K562 (cell line): ENCODE measurements at regions not wholly inside any gene's neighbourhood (a gene's known extent, or its start where the extent isn't known, plus 50 kb on each side); places are given as distances from the start of the nearest gene placed in this dataset.

Experiments
- ATAC-seq: fragments of 200-7000 bp; cut with Tn5 transposase; 3 replicates; pipeline ENCODE4 v1.9.1; 2020; ENCODE audit warnings: moderate library complexity
- BruUV-seq: library from RNA; stranded (reverse); fragments of 400-500 nt; replicated peaks from 2 replicates; lab custom pipeline; 2021; lab: Mats Ljungman, UMichigan
- CTCF ChIA-PET: fragments of 300-600 bp; formaldehyde crosslinking; extraction: SDS; loops from one replicate; lab custom pipeline; 2021; ENCODE audit warnings: low intra/inter-chr PET ratio; lab: Yijun Ruan, JAX
- POLR2A ChIA-PET: fragments of 300-600, 350-650 bp; sonication (Branson Sonifier 250); formaldehyde crosslinking; extraction: SDS; loops from one replicate; lab custom pipeline; 2021; ENCODE audit warnings: antibody characterized with exemption, inconsistent platforms; lab: Yijun Ruan, JAX
- DNase-seq, 4 experiments: peaks; one replicate each; pipeline versions ENCODE4 v3.0.0 to v3.0.0-alpha.2; 2011 to 2018; ENCODE audit warnings: low spot score in 3 of 4, mixed read lengths in 3 of 4; ENCODE audit errors: extremely low read depth in 1 of 4
- FAIRE-seq: peaks from 2 replicates; lab custom pipeline; 2011; peaks lifted over from hg19 to GRCh38; lab: Jason Lieb, UNC
- H2AFZ ChIP-seq: 2 replicates; pipeline ENCODE4 v1.6.0; 2011; ENCODE audit warnings: low read depth, low read length, control low read depth, inconsistent platforms
- H3K27ac ChIP-seq: fragments of 200-600 bp; 3 replicates; pipeline ENCODE4 v1.8.0; 2011; ENCODE audit warnings: low read depth, mild to moderate bottlenecking, control low read depth, inconsistent platforms, low read length, moderate library complexity, mixed read lengths; ENCODE audit errors: extremely low read depth
- H3K27me3 ChIP-seq, 2 experiments: fragments of 300-600 bp in 1 of 2; 2 replicates in 1 of 2; 3 replicates in 1 of 2; pipeline versions ENCODE4 v1.6.0 to v1.8.0; 2011; ENCODE audit warnings: inconsistent platforms in 2 of 2, low read length in 2 of 2, mild to moderate bottlenecking in 1 of 2, mixed read lengths in 1 of 2, moderate library complexity in 1 of 2; ENCODE audit not compliant: control insufficient read depth in 2 of 2, insufficient read depth in 2 of 2
- H3K36me3 ChIP-seq: fragments of 300-600 bp; 3 replicates; pipeline ENCODE4 v1.8.0; 2011; ENCODE audit warnings: mild to moderate bottlenecking, low read length, inconsistent platforms; ENCODE audit not compliant: control insufficient read depth, insufficient read depth
- H3K4me1 ChIP-seq, 2 experiments: fragments of 200-600 bp in 1 of 2; replicated peaks in 1 of 2; 2 replicates in 1 of 2; 3 replicates in 1 of 2; pipeline versions ENCODE4 v1.5.1 to v1.8.0; 2011; ENCODE audit warnings: inconsistent platforms in 2 of 2, low read length in 2 of 2, mild to moderate bottlenecking in 1 of 2, mixed read lengths in 1 of 2, moderate library complexity in 1 of 2; ENCODE audit not compliant: control insufficient read depth in 2 of 2, insufficient read depth in 2 of 2
- H3K4me2 ChIP-seq: 2 replicates; pipeline ENCODE4 v1.6.1; 2011; ENCODE audit warnings: low read length, control low read depth, inconsistent platforms, mixed read lengths; ENCODE audit not compliant: insufficient read depth
- H3K4me3 ChIP-seq: fragments of 200-600 bp; sonication (generic), shearing (Covaris generic); 2 replicates; pipeline ENCODE4 v1.5.1; 2016; ENCODE audit warnings: control low read depth, inconsistent platforms
- H3K79me2 ChIP-seq: fragments of 200-600 bp; 3 replicates; pipeline ENCODE4 v1.8.0; 2011; ENCODE audit warnings: low read length, inconsistent platforms; ENCODE audit not compliant: control insufficient read depth, insufficient read depth
- H3K9ac ChIP-seq, 2 experiments: 2 replicates each; pipeline versions ENCODE4 v1.6.0 to v1.6.1; 2011; ENCODE audit warnings: low read depth in 2 of 2, low read length in 2 of 2, control low read depth in 1 of 2, inconsistent platforms in 1 of 2, mild to moderate bottlenecking in 1 of 2, mixed read lengths in 1 of 2; ENCODE audit not compliant: insufficient read depth in 1 of 2
- H3K9me1 ChIP-seq: one replicate; pipeline ENCODE4 v1.6.0; 2011; ENCODE audit warnings: inconsistent platforms, mild to moderate bottlenecking, low read length, moderate library complexity; ENCODE audit not compliant: control insufficient read depth, insufficient read depth
- H3K9me3 ChIP-seq: replicated peaks from 2 replicates; pipeline ENCODE4 v1.5.1; 2011; ENCODE audit warnings: low read depth, low read length, inconsistent platforms; ENCODE audit not compliant: control insufficient read depth, insufficient read depth
- H4K20me1 ChIP-seq: replicated peaks from 2 replicates; pipeline ENCODE4 v1.6.1; 2011; ENCODE audit warnings: low read length, inconsistent platforms, mixed read lengths; ENCODE audit not compliant: control insufficient read depth, insufficient read depth
- KHSRP ChIP-seq: fragments of 450-650 bp; IDR thresholded peaks from 2 replicates; pipeline ENCODE4 v1.6.1; 2017
- MED1 ChIP-seq: sonication (generic); formaldehyde crosslinking; IDR thresholded peaks from 2 replicates; pipeline ENCODE4 v1.8.1; 2023; ENCODE audit warnings: missing genetic modification reagents, borderline replicate concordance
- MEIS2 ChIP-seq: fragments of 450-650 bp; IDR thresholded peaks from 2 replicates; pipeline ENCODE4 v1.6.1; 2014; ENCODE audit warnings: mild to moderate bottlenecking; ENCODE audit not compliant: partially characterized antibody
- MTF1 ChIP-seq: fragments of 250-450 bp; sonication (Bioruptor Pico); IDR thresholded peaks from 2 replicates; pipeline ENCODE4 v1.9.0; 2021; ENCODE audit warnings: moderate library complexity, mild to moderate bottlenecking, inconsistent platforms, borderline replicate concordance
- NR0B1 ChIP-seq: fragments of 450-650 bp; IDR thresholded peaks from one replicate; pipeline ENCODE4 v1.6.1; 2018; ENCODE audit warnings: mild to moderate bottlenecking, moderate library complexity; ENCODE audit not compliant: partially characterized antibody
- TAF7 ChIP-seq: fragments of 450-650 bp; IDR thresholded peaks from 2 replicates; pipeline ENCODE4 v1.6.1; 2016; ENCODE audit warnings: missing genetic modification characterization, missing compliant biosample characterization
- ZBTB5 ChIP-seq: fragments of 450-650 bp; IDR thresholded peaks from 2 replicates; pipeline ENCODE4 v1.6.1; 2017; ENCODE audit warnings: antibody characterized with exemption
- ZNF124 ChIP-seq: sonication (generic); formaldehyde crosslinking; IDR thresholded peaks from 2 replicates; pipeline ENCODE4 v1.8.1; 2022; ENCODE audit warnings: missing genetic modification reagents
- ZNF449 ChIP-seq: fragments of 250-450 bp; sonication (Bioruptor Pico); IDR thresholded peaks from 2 replicates; pipeline ENCODE4 v1.8.0; 2022; ENCODE audit warnings: moderate library complexity, mild to moderate bottlenecking, inconsistent platforms
- ZNF507 ChIP-seq: conservative IDR thresholded peaks from 2 replicates; pipeline ENCODE4 v1.6.1; 2017; ENCODE audit warnings: missing genetic modification characterization, missing compliant biosample characterization
- WGBS: fragments of 100-300 bp; shearing (Covaris generic); methylation state at CpG from one replicate; pipeline ENCODE4 v1.1.6; 2016; ENCODE audit warnings: low coverage, mixed read lengths; ENCODE audit not compliant: insufficient coverage; ENCODE audit errors: missing lambda C conversion rate; 5-methylcytosine and 5-hydroxymethylcytosine counted together
- in situ Hi-C: fragments of 300-500 bp; cut with MboI; formaldehyde crosslinking; loops from 4 replicates; pipeline ENCODE4 v1.15.0; 2018; ENCODE audit warnings: inconsistent platforms, mixed read lengths
- intact Hi-C: fragments of 100-400 bp; cut with micrococcal nuclease; formaldehyde crosslinking; loops from 2 replicates; pipeline ENCODE4 v1.14.2; 2022

GRCh38 chr5:29662876-29663275, 1530.6 kb upstream of the CDH6 start:
- no peaks in the 10 kb centered on the region for H4K20me1 ChIP-seq
- POLR2A ChIA-PET, result no interaction called here
- H3K9me3 ChIP-seq, result no peaks in the 10 kb centered on the region
- DNase-seq (no peak), ATAC-seq (no peak), FAIRE-seq (no peak)
- no TSS peak for BruUV-seq
- no peak overlapping the region for H3K4me2 ChIP-seq
- H3K27me3 ChIP-seq, result no peaks in the 10 kb centered on the region
- no peaks in the 10 kb centered on the region for H3K36me3 ChIP-seq
- CTCF ChIA-PET, result no interaction called here
- H2AFZ ChIP-seq, result no peak overlapping the region
- no peak overlapping the region for H3K9ac ChIP-seq
- intact Hi-C loops (no loop called here), in situ Hi-C loops (no loop called here)
- no peaks in the 10 kb centered on the region for H3K4me1 ChIP-seq
- no peak overlapping the region for H3K27ac ChIP-seq
- no peaks in the 10 kb centered on the region for H3K79me2 ChIP-seq
- no peak overlapping the region for H3K4me3 ChIP-seq
- TF ChIP-seq KHSRP (no peak), TAF7 (tag) (no peak), ZNF124 (CRISPR knock-in tag) (no peak), MTF1 (no peak), MEIS2 (no peak), ZNF449 (CRISPR knock-in tag) (no peak), ZNF507 (tag) (no peak), MED1 (CRISPR knock-in tag) (no peak), ZBTB5 (no peak), NR0B1 (no peak)
- 8% methylated on average over 2 of the region's 2 CpGs for WGBS
- no peaks in the 10 kb centered on the region for H3K9me1 ChIP-seq
